ENCODE measurements at regions not wholly inside any gene's neighbourhood (a gene's known extent, or its start where the extent isn't known, plus 50 kb on each side); places are given as distances from the start of the nearest gene placed in this dataset.

DNA sequence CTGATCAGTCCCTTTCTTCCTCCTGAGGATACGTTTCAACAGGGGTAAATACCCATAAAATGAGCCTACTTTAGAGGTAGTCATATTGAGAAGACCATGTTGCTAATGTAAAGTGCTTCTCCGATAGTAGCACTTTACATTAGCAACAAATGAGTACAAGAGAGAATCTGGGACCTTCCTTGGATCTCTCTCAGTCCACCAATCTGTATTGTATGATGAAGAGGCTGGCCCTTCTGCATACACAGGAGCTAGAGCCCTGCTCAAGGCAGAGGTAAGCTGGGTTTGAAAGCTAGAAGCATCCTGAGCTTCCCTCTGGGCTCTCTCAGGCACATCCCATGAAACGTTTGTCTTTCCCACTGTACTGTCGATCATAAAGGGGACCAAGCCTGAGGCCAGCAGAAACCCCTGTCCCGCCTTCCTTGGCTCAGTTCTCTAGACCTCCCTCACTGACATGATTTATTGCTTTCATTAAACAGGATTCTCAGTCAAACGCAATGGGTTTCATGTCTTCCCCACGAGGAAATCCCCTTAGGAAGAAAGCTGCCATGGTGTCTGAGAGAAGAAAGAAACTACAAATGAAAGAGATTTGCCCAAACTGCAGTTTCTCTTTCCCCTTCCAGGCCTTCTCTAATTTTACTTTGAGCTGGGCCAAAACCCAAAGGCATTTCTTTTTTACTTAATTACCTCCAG, 62.8 kb upstream of the BCAR3 start:
- TF ChIP-seq, protein P1, sequence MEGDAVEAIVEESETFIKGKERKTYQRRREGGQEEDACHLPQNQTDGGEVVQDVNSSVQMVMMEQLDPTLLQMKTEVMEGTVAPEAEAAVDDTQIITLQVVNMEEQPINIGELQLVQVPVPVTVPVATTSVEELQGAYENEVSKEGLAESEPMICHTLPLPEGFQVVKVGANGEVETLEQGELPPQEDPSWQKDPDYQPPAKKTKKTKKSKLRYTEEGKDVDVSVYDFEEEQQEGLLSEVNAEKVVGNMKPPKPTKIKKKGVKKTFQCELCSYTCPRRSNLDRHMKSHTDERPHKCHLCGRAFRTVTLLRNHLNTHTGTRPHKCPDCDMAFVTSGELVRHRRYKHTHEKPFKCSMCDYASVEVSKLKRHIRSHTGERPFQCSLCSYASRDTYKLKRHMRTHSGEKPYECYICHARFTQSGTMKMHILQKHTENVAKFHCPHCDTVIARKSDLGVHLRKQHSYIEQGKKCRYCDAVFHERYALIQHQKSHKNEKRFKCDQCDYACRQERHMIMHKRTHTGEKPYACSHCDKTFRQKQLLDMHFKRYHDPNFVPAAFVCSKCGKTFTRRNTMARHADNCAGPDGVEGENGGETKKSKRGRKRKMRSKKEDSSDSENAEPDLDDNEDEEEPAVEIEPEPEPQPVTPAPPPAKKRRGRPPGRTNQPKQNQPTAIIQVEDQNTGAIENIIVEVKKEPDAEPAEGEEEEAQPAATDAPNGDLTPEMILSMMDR (IDR thresholded peaks at IDR 0.05; ENCODE audit: control insufficient read depth, extremely low read depth, insufficient read depth), result no peak
- no peak for DNase-seq (ENCODE audit: low read depth)
- H3K4me3 ChIP-seq (ENCODE audit: low read depth, low read length), result no peak overlapping the region

DNA sequence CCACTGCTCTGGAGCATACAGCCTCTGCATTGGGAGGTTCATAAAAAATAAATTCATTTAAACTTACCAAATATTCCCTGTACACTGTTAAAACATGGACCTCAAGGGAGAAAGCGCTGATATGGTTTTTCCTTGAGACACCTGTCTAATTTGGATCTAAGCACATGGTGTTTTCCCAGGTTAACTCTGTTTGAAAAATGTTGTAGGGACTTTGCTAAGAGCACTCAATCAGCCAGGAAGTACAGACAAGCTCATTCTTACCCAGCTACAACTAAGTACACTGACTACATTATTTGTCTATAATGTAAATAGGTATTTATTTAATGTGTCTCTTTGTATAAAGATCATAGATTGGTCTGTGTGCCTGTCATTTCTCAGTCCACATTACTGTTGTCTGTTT, 61.8 kb upstream of the BCAR3 start:
- no peak for DNase-seq (ENCODE audit: low read depth)
- no peak overlapping the region for H3K4me3 ChIP-seq (ENCODE audit: low read depth, low read length)
- TF ChIP-seq, protein P1 (IDR thresholded peaks at IDR 0.05; ENCODE audit: control insufficient read depth, extremely low read depth, insufficient read depth), result no peak

GRCh38 chr1:93740601-93741031, 59.0 kb upstream of the BCAR3 start:
- DNase-seq (ENCODE audit: low read depth), result no peak
- TF ChIP-seq, protein P1 (IDR thresholded peaks at IDR 0.05; ENCODE audit: control insufficient read depth, extremely low read depth, insufficient read depth), result no peak
- no peak overlapping the region for H3K4me3 ChIP-seq (ENCODE audit: low read depth, low read length)

DNA sequence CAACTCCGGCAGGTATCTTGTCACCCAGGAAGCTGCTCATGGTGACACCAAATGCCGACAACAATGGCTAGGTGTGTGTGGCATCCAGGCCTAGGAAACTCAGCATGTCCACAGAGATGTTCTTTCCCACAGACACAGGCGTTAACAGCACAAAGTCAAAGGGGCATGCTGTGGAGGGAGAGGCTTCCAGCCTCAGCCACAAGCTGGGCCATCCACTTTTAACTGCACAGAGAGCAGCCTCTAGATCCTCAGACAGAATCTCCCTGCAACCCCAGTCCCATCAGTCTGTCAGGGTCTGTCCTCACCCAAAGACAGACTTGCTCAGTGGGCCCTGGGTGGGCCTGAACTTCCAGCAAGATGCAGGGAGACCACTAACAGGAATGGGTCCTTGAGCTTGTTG, 58.5 kb upstream of the BCAR3 start:
- TF ChIP-seq, protein P1 (IDR thresholded peaks at IDR 0.05; ENCODE audit: control insufficient read depth, extremely low read depth, insufficient read depth), result no peak
- no peak overlapping the region for H3K4me3 ChIP-seq (ENCODE audit: low read depth, low read length)
- no peak for DNase-seq (ENCODE audit: low read depth)

GRCh38 chr1:93739472-93739871, 57.8 kb upstream of the BCAR3 start:
- TF ChIP-seq, protein P1 (IDR thresholded peaks at IDR 0.05; ENCODE audit: control insufficient read depth, extremely low read depth, insufficient read depth), result no peak
- H3K4me3 ChIP-seq (ENCODE audit: low read depth, low read length), result no peak overlapping the region
- DNase-seq (ENCODE audit: low read depth), result no peak

DNA sequence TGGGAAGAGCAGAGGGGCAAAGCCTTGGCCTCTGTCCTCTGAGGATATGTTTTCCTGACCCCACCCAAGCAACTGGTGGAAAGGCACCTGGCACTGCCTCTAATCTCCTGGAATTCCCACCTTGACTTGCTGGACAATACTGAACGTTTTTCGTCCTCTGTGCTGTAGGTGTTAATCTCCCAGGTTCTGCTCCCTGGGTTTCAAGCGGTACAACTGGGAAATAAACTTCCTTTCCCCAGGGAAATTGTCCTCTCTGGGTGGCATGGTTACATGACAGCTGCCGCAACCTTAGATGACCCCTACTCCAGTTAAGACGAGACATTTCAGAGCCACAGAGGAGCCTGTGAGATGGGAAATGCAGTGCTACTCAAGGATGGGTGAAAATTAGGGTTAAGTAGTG, 57.3 kb upstream of the BCAR3 start:
- no peak for DNase-seq (ENCODE audit: low read depth)
- H3K4me3 ChIP-seq (ENCODE audit: low read depth, low read length), result no peak overlapping the region
- TF ChIP-seq, protein P1 (IDR thresholded peaks at IDR 0.05; ENCODE audit: control insufficient read depth, extremely low read depth, insufficient read depth), result no peak

GRCh38 chr1:93738075-93738622, 56.5 kb upstream of the BCAR3 start:
- no peak for DNase-seq (ENCODE audit: low read depth)
- TF ChIP-seq, protein P1 (IDR thresholded peaks at IDR 0.05; ENCODE audit: control insufficient read depth, extremely low read depth, insufficient read depth), result no peak
- H3K4me3 ChIP-seq (ENCODE audit: low read depth, low read length), result no peak overlapping the region

Data from LNCaP clone FGC (cell line).